ENCODE measurements at regions not wholly inside any gene's neighbourhood (a gene's known extent, or its start where the extent isn't known, plus 50 kb on each side); places are given as distances from the start of the nearest gene placed in this dataset.

DNA sequence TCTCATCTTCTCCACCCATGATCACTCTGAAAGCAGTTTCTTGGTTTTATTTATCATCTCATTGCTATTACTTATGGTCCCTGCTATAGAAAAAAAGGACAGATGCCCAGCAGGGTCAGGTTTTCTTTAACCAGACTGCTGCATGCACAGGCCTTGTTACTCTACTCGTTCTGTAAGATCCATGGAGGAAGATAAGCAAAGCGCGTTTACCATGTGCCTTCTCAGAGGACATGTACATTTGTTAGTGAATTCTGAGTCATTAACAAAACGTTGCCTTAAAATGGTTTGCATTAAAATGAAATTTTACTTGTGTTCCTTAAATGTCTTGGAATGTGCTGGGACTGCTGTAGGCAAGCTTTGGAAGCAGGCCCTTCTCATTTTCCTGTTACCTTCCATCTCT lies 657.3 kb upstream of the KCNMB2 start:
- TF ChIP-seq, protein P1, sequence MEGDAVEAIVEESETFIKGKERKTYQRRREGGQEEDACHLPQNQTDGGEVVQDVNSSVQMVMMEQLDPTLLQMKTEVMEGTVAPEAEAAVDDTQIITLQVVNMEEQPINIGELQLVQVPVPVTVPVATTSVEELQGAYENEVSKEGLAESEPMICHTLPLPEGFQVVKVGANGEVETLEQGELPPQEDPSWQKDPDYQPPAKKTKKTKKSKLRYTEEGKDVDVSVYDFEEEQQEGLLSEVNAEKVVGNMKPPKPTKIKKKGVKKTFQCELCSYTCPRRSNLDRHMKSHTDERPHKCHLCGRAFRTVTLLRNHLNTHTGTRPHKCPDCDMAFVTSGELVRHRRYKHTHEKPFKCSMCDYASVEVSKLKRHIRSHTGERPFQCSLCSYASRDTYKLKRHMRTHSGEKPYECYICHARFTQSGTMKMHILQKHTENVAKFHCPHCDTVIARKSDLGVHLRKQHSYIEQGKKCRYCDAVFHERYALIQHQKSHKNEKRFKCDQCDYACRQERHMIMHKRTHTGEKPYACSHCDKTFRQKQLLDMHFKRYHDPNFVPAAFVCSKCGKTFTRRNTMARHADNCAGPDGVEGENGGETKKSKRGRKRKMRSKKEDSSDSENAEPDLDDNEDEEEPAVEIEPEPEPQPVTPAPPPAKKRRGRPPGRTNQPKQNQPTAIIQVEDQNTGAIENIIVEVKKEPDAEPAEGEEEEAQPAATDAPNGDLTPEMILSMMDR (IDR thresholded peaks at IDR 0.05), result no peak
- TF ChIP-seq POLR2A (IDR thresholded peaks at IDR 0.05) (no peak), EP300 (IDR thresholded peaks at IDR 0.05) (no peak), POLR2AphosphoS5 (IDR thresholded peaks at IDR 0.05) (no peak)
